Lower leg skin (tissue), 4 donors: ENCODE measurements at regions not wholly inside any gene's neighbourhood (a gene's known extent, or its start where the extent isn't known, plus 50 kb on each side); places are given as distances from the start of the nearest gene placed in this dataset.

Experiments
- DNase-seq, 2 donors: peaks; one replicate each; pipeline ENCODE4 v3.0.0-alpha.2; 2019; ENCODE audit warnings: low spot score in 2 of 2
- H3K4me3 ChIP-seq: fragments of 200-600 bp; sonication (generic); 2 replicates; pipeline ENCODE4 v1.5.1; 2017; ENCODE audit warnings: mild to moderate bottlenecking, low read depth; ENCODE audit not compliant: poor library complexity, severe bottlenecking
- POLR2A ChIP-seq, 2 donors: fragments of 450-650 bp; IDR thresholded peaks; one replicate each; pipeline ENCODE4 v1.6.1; 2016 to 2017; ENCODE audit warnings: antibody characterized with exemption in 2 of 2, mild to moderate bottlenecking in 1 of 2, moderate library complexity in 1 of 2
- WGBS, 2 donors: methylation state at CpG; one replicate each; pipeline ENCODE4 v1.1.5; 2018; 5-methylcytosine and 5-hydroxymethylcytosine counted together
- intact Hi-C: fragments of 100-400 bp; cut with DNase I; formaldehyde crosslinking; loops from one replicate; pipeline ENCODE4 v1.15.0; 2023; ENCODE audit warnings: low total_unique reads
- TF ChIP-seq, protein P1 (sequence below), 3 donors: fragments of 450-650 bp; IDR thresholded peaks; one replicate each; pipeline ENCODE4 v1.5.1; 2016; ENCODE audit warnings: antibody characterized with exemption in 3 of 3, mild to moderate bottlenecking in 3 of 3, moderate library complexity in 2 of 3

DNA sequence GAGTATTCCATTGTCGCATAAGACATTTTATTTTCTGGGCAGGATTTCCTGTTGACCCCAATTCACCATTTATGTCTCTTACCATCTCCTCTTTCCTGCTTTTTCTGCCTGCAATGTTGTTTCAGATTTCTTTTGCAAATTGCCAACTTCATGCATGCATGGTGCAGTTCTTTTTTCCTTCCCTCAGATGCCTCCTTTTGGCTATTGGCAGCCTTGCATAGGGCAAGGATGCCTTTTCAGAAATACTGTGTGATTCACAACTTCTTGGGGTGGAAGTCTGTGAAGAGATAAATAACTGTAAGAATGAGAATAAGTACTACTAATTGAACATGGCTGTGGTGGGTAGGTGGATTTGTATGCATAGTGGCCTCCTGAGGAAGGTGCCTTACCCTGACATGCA is 116.7 kb downstream of the SOX4 start:
- no peak overlapping the region for H3K4me3 ChIP-seq
- WGBS, 2 donors: 84 to 85% methylated on average over 1 of the region's 1 CpG
- DNase-seq: no peak
- TF ChIP-seq POLR2A (IDR thresholded peaks at IDR 0.05): no peak
- TF ChIP-seq, protein P1, sequence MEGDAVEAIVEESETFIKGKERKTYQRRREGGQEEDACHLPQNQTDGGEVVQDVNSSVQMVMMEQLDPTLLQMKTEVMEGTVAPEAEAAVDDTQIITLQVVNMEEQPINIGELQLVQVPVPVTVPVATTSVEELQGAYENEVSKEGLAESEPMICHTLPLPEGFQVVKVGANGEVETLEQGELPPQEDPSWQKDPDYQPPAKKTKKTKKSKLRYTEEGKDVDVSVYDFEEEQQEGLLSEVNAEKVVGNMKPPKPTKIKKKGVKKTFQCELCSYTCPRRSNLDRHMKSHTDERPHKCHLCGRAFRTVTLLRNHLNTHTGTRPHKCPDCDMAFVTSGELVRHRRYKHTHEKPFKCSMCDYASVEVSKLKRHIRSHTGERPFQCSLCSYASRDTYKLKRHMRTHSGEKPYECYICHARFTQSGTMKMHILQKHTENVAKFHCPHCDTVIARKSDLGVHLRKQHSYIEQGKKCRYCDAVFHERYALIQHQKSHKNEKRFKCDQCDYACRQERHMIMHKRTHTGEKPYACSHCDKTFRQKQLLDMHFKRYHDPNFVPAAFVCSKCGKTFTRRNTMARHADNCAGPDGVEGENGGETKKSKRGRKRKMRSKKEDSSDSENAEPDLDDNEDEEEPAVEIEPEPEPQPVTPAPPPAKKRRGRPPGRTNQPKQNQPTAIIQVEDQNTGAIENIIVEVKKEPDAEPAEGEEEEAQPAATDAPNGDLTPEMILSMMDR (IDR thresholded peaks at IDR 0.05): no peak
- intact Hi-C loops: no loop called here

- intact Hi-C loops: no loop called here
Observed at GRCh38 chr6:21710908-21711627, 117.5 kb downstream of the SOX4 start.

DNA sequence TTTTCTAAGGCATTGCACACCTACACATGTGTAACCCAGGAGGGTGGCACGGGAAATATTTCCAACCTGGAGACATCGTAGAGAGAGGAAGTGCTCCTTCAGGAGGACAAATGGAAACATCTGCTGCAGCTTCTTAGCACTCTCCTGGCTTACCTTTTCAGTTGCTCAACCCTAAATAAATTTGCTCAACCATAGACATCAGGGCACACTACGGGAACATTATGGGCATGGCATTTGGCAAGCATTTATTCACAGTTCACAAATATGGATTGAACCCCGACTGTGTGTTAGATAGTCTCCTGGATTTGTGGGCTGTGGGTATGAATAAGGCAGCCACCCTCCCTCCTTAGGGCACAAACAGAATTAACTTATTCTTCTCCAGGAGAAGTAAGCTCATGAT is 118.7 kb downstream of the SOX4 start:
- DNase-seq: no peak
- no peak for TF ChIP-seq POLR2A (IDR thresholded peaks at IDR 0.05)
- TF ChIP-seq, protein P1 (IDR thresholded peaks at IDR 0.05): no peak
- H3K4me3 ChIP-seq: no peak overlapping the region
- 71 to 78% methylated on average over 4 of the region's 4 CpGs for WGBS, 2 donors
- intact Hi-C loops: no loop called here

More at GRCh38 chr6:21710908-21711627, 117.5 kb downstream of the SOX4 start:
- DNase-seq: no peak
- H3K4me3 ChIP-seq: no peak overlapping the region
- TF ChIP-seq POLR2A (IDR thresholded peaks at IDR 0.05): no peak
- TF ChIP-seq, protein P1 (IDR thresholded peaks at IDR 0.05): no peak
- WGBS, 2 donors: 73 to 76% methylated on average over 7 of the region's 7 CpGs

- no peak overlapping the region for H3K4me3 ChIP-seq
- DNase-seq: no peak
- intact Hi-C loops: no loop called here
- WGBS, 2 donors: 88 to 97% methylated on average over 2 of the region's 2 CpGs
- TF ChIP-seq POLR2A (IDR thresholded peaks at IDR 0.05): no peak
- TF ChIP-seq, protein P1 (IDR thresholded peaks at IDR 0.05): no peak
Observed at GRCh38 chr6:21713481-21713880, 119.9 kb downstream of the SOX4 start.

DNA sequence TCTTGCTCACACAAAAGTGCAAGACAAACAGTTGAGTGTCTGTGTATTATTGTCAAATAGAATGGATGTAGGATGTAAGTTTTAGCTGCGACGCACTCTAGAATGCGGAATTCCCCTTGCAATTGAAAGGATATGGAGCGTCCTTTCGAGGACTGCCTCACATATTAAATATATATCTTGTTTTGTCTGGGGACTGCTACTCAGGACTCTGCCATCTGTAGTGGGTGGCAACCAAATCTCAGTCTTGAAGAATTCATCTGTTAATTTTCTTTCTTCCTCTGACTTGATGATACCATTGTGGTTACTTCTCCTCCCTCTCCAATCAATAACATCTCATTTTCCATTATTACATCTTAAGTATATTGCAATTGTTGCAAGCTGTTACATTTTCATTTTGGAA is 121.6 kb downstream of the SOX4 start:
- WGBS, 2 donors: 78 to 81% methylated on average over 5 of the region's 5 CpGs
- intact Hi-C loops: no loop called here
- no peak for DNase-seq
- TF ChIP-seq, protein P1 (IDR thresholded peaks at IDR 0.05): no peak
- H3K4me3 ChIP-seq: no peak overlapping the region

DNA sequence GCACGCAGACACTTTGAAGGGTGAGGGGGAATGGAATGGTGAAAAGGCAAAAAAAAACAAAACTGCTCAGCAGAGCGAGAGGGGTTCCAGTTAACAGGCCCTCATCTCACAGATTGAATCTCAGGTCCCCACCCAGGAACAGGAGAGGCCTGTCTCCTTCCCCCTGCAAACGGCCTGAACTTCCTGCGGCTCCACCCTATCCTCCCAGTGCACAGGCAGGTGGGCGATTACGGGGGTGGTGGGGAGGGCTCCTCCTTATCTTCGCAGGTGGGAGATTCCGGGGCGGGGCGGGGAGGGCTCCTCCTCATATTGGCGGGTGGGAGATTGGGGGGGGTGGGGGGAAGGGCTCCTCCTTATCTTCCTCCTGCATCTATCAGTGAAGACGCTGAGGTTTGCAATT is 129.0 kb downstream of the SOX4 start:
- no peak overlapping the region for H3K4me3 ChIP-seq
- no peak for DNase-seq
- WGBS, 2 donors: 47 to 58% methylated on average over 12 of the region's 12 CpGs
- TF ChIP-seq POLR2A (IDR thresholded peaks at IDR 0.05): no peak
- TF ChIP-seq, protein P1 (IDR thresholded peaks at IDR 0.05): no peak
- intact Hi-C loops: no loop called here
